HG03139 (cell line): ENCODE measurements at regions not wholly inside any gene's neighbourhood (a gene's known extent, or its start where the extent isn't known, plus 50 kb on each side); places are given as distances from the start of the nearest gene placed in this dataset.
"Not testable (repeated sequence)": the region's sequence is repeated elsewhere in the genome, so short reads cannot be mapped to it uniquely, and the experiment has no call there.

Experiments
- ATAC-seq: cut with Tn5 transposase; IDR thresholded peaks from one replicate; pipeline ENCODE4 v1.9.1; 2021; ENCODE audit not compliant: unreplicated experiment

- no peak for ATAC-seq
Observed at GRCh38 chr2:153308466-153308865, 170.1 kb downstream of the RPRM start.

GRCh38 chr2:153307223-153307622 lies 171.3 kb downstream of the RPRM start:
- no peak for ATAC-seq

GRCh38 chr2:153299809-153300208 lies 178.8 kb downstream of the RPRM start:
- ATAC-seq = no peak

GRCh38 chr2:153299217-153299616 lies 179.3 kb downstream of the RPRM start:
- ATAC-seq = no peak

GRCh38 chr2:153294199-153294786 lies 184.3 kb downstream of the RPRM start:
- ATAC-seq = no peak

GRCh38 chr2:153291718-153292117 lies 186.8 kb downstream of the RPRM start:
- ATAC-seq = no peak

- ATAC-seq = peak; percentile 75
Observed at GRCh38 chr2:153287109-153287801, 191.3 kb downstream of the RPRM start.

GRCh38 chr2:153268941-153269461 lies 209.6 kb downstream of the RPRM start:
- no peak for ATAC-seq

GRCh38 chr2:153256876-153257275 lies 221.7 kb downstream of the RPRM start:
- ATAC-seq = not testable (repeated sequence)

- ATAC-seq = not testable (repeated sequence)
Observed at GRCh38 chr2:153246636-153247035, 231.9 kb downstream of the RPRM start.

GRCh38 chr2:153235516-153235915 lies 243.0 kb downstream of the RPRM start:
- peak; percentile 93 for ATAC-seq

GRCh38 chr2:153232464-153232863 lies 246.1 kb downstream of the RPRM start:
- no peak for ATAC-seq

- ATAC-seq = no peak
Observed at GRCh38 chr2:153230977-153231376, 247.6 kb downstream of the RPRM start.

- no peak for ATAC-seq
Observed at GRCh38 chr2:153228904-153229303, 249.7 kb downstream of the RPRM start.

- ATAC-seq = no peak
Observed at GRCh38 chr2:153227981-153228380, 250.6 kb downstream of the RPRM start.

GRCh38 chr2:153222231-153223165 lies 256.1 kb downstream of the RPRM start:
- ATAC-seq = no peak

GRCh38 chr2:153221506-153221905 lies 257.1 kb downstream of the RPRM start:
- ATAC-seq = no peak

GRCh38 chr2:153221087-153221486 lies 257.5 kb downstream of the RPRM start:
- no peak for ATAC-seq

GRCh38 chr2:153218851-153219250 lies 259.7 kb downstream of the RPRM start:
- no peak for ATAC-seq

GRCh38 chr2:153214337-153214736 lies 264.2 kb downstream of the RPRM start:
- ATAC-seq = no peak

GRCh38 chr2:153213022-153213421 lies 265.5 kb downstream of the RPRM start:
- ATAC-seq = no peak
